Body of pancreas (tissue), 4 donors: ENCODE measurements at regions not wholly inside any gene's neighbourhood (a gene's known extent, or its start where the extent isn't known, plus 50 kb on each side); places are given as distances from the start of the nearest gene placed in this dataset.

Experiments used
- ATAC-seq: fragments of 150-250 bp; one replicate; pipeline ENCODE4 v1.9.1; 2016
- DNase-seq, 4 donors: peaks; one replicate each; pipeline ENCODE4 v3.0.0-alpha.2; 2019
- H3K27ac ChIP-seq, 4 donors: fragments of 200-600 bp; sonication (generic); 1 replicate in 3 of 4; 2 replicates in 1 of 4; pipeline versions ENCODE4 v1.5.1 to v1.6.1; 2016 to 2019; ENCODE audit warnings: mild to moderate bottlenecking in 1 of 4, mixed read lengths in 1 of 4, moderate library complexity in 1 of 4
- H3K27me3 ChIP-seq, 2 donors: fragments of 200-600 bp; sonication (generic); one replicate each; pipeline ENCODE4 v1.6.0; 2016; ENCODE audit warnings: mild to moderate bottlenecking in 1 of 2
- H3K36me3 ChIP-seq, 2 donors: fragments of 200-600 bp; sonication (generic); replicated peaks in 1 of 2; 2 replicates each; pipeline ENCODE4 v1.5.1; 2016; ENCODE audit warnings: low read depth in 2 of 2; ENCODE audit not compliant: insufficient read depth in 1 of 2
- H3K4me1 ChIP-seq: fragments of 200-600 bp; sonication (generic); one replicate; pipeline ENCODE4 v1.6.0; 2016
- H3K4me3 ChIP-seq, 2 donors: fragments of 200-600 bp; sonication (generic); 1 replicate in 1 of 2; 2 replicates in 1 of 2; pipeline ENCODE4 v1.5.1; 2016 to 2019
- H3K9me3 ChIP-seq, 3 donors: fragments of 200-600 bp; sonication (generic); 1 replicate in 2 of 3; 2 replicates in 1 of 3; pipeline ENCODE4 v1.5.1; 2016
- POLR2A ChIP-seq, 3 donors: fragments of 450-650 bp; IDR thresholded peaks; one replicate each; pipeline ENCODE4 v1.6.1; 2016; ENCODE audit warnings: antibody characterized with exemption in 3 of 3, mild to moderate bottlenecking in 2 of 3
- WGBS, 2 donors: methylation state at CpG; one replicate each; pipeline ENCODE4 v1.1.5; 2017; 5-methylcytosine and 5-hydroxymethylcytosine counted together
- intact Hi-C: fragments of 100-400 bp; cut with DNase I; formaldehyde crosslinking; loops from one replicate; pipeline ENCODE4 v1.15.1; 2023
- TF ChIP-seq, protein P1 (sequence below), 7 experiments: fragments of 450-650 bp in 4 of 7; fragments of 200-600 bp in 3 of 7; sonication (generic) in 3 of 7; IDR thresholded peaks; one replicate each; pipeline ENCODE4 v1.5.1; 2016 to 2019; ENCODE audit warnings: antibody characterized with exemption in 7 of 7

DNA sequence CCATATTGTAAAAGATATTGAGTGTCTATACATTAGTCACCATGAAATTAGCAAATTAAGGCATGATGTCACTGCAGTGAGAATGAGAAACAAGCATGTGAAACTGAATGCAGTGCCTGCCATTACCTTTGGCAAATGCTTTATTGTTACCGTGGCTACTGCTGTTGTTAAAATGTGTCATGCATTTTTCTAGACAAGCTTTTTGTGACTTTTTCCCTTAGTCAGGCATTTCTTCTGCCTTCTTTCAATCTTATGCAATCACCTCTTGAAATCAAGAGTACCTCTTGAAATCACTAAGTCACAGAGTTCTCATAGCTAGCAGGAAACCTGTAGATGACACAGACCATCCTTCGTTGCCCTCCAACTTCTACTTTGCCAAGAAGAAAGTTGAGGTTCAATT is 461.7 kb upstream of the TENM4 start:
- intact Hi-C loops, result no loop called here

DNA sequence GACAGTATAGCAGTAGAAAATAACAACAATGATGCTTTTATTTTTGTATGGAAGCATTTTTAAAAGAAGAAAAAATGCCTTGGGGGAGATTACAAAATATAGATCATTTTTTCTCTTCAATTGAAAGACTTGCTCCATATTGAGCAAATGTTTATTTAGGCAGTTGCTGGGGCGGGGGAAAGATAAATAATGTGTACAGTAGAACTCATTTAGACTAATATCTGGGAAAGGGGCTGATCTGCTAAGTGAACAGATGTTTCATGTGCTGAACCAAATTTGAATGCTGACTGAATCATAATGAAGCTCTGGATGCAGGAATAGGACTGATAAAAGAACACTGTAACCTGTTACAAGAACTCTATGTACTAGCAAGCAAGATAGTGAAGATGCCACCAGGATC is 457.1 kb upstream of the TENM4 start:
- ATAC-seq, result no peak

More for the DNA sequence above, 461.7 kb upstream of the TENM4 start:
- no peak overlapping the region for H3K27ac ChIP-seq
- 80 to 81% methylated on average over 2 of the region's 2 CpGs for WGBS, 2 donors
- ATAC-seq (no peak), DNase-seq (no peak)
- H3K4me3 ChIP-seq, result no peak overlapping the region
- H3K9me3 ChIP-seq, result no peaks in the 10 kb centered on the region
- H3K36me3 ChIP-seq, result no peaks in the 10 kb centered on the region
- no peaks in the 10 kb centered on the region for H3K27me3 ChIP-seq
- no peak for TF ChIP-seq POLR2A (IDR thresholded peaks at IDR 0.05)
- TF ChIP-seq, protein P1, sequence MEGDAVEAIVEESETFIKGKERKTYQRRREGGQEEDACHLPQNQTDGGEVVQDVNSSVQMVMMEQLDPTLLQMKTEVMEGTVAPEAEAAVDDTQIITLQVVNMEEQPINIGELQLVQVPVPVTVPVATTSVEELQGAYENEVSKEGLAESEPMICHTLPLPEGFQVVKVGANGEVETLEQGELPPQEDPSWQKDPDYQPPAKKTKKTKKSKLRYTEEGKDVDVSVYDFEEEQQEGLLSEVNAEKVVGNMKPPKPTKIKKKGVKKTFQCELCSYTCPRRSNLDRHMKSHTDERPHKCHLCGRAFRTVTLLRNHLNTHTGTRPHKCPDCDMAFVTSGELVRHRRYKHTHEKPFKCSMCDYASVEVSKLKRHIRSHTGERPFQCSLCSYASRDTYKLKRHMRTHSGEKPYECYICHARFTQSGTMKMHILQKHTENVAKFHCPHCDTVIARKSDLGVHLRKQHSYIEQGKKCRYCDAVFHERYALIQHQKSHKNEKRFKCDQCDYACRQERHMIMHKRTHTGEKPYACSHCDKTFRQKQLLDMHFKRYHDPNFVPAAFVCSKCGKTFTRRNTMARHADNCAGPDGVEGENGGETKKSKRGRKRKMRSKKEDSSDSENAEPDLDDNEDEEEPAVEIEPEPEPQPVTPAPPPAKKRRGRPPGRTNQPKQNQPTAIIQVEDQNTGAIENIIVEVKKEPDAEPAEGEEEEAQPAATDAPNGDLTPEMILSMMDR (IDR thresholded peaks at IDR 0.05), result no peak
- H3K4me1 ChIP-seq, result peaks cover 6% of the 10 kb centered on the region

DNA sequence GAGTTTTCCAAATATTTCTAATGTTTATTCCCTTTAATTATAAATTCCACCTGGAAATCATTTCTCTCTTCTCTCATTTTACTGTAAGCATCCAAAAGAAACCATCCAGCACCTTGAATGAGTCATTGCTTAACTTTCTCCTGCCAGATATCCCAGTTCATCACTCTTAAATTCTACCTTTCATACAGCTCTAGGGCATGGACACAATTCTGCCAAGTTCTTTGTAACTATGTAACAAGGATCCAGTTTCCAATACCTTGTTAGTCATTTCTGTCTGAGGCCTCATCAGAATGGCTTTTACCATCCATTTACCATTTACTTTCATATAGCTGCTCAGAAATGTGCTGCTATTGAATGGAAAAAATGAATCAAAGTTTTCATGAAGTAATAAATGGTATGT is 455.4 kb upstream of the TENM4 start:
- no peak for DNase-seq
- Histone ChIP-seq H3K4me3 (no peak overlapping the region), H3K9me3 (no peaks in the 10 kb centered on the region), H3K27ac (no peak overlapping the region), H3K4me1 (no peaks in the 10 kb centered on the region), H3K27me3 (no peaks in the 10 kb centered on the region), H3K36me3 (no peaks in the 10 kb centered on the region)
- ATAC-seq, result no peak
- intact Hi-C loops, result no loop called here
- TF ChIP-seq POLR2A (IDR thresholded peaks at IDR 0.05), result no peak
- TF ChIP-seq, protein P1 (IDR thresholded peaks at IDR 0.05), result no peak

More for the DNA sequence above, 457.1 kb upstream of the TENM4 start:
- no peak overlapping the region for H3K27ac ChIP-seq
- no peaks in the 10 kb centered on the region for H3K27me3 ChIP-seq
- H3K36me3 ChIP-seq, result no peaks in the 10 kb centered on the region
- H3K9me3 ChIP-seq, result no peaks in the 10 kb centered on the region
- no peak for TF ChIP-seq POLR2A (IDR thresholded peaks at IDR 0.05)
- TF ChIP-seq, protein P1 (IDR thresholded peaks at IDR 0.05), result no peak
- intact Hi-C loops, result no loop called here
- DNase-seq, result no peak
- H3K4me1 ChIP-seq, result no peaks in the 10 kb centered on the region
- H3K4me3 ChIP-seq, result no peak overlapping the region
- WGBS, 2 donors, result 13 to 32% methylated on average over 1 of the region's 1 CpG

DNA sequence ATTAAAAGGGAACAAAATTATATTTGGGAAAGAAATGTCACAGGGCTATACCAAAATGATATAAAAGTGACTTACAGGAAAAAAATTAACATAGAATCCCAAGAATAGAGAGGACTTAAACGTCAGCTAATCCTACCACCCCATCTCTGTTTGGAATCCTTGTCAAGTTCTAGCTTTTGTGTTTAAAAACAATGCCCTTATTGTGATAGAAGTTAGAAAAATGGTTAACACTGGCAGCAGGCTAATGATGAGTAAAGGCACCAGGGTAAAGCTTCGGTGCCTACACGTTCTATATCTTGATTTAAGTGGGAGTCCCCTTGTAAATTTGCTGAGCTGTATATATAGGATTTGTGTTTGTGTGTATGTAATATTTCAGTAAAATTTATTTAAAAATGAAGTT is 453.3 kb upstream of the TENM4 start:
- TF ChIP-seq, protein P1 (IDR thresholded peaks at IDR 0.05), result no peak
- no peak for TF ChIP-seq POLR2A (IDR thresholded peaks at IDR 0.05)
- no peak for DNase-seq
- Histone ChIP-seq H3K4me3 (no peak overlapping the region), H3K27me3 (no peaks in the 10 kb centered on the region), H3K9me3 (no peaks in the 10 kb centered on the region), H3K4me1 (no peaks in the 10 kb centered on the region), H3K36me3 (no peaks in the 10 kb centered on the region), H3K27ac (no peak overlapping the region)
- intact Hi-C loops, result no loop called here
- ATAC-seq, result no peak
- WGBS, 2 donors, result 45 to 55% methylated on average over 3 of the region's 3 CpGs

DNA sequence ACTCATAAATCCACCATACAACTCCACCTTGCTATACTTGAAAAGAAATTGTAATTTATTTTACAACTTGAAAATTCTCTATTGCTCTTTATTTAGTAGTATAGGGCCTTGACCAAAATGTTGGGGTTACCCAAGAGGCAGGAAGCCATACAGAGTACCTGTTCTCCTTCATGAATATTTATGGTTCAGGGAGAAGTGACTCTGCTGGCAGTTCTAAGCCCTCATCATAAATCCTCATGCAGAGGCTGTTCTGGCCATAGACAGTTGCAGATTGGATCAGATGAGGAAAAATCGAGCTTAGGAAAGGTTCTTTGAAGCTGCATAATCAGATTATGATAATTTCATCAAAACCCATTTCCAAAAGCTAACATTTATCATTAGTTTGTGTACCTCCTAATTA is 449.4 kb upstream of the TENM4 start:
- intact Hi-C loops, result no loop called here
- 20 to 39% methylated on average over 1 of the region's 1 CpG for WGBS, 2 donors
- Histone ChIP-seq H3K4me3 (no peak overlapping the region), H3K27ac (no peak overlapping the region), H3K27me3 (no peaks in the 10 kb centered on the region), H3K9me3 (no peaks in the 10 kb centered on the region), H3K36me3 (no peaks in the 10 kb centered on the region), H3K4me1 (no peaks in the 10 kb centered on the region)
- TF ChIP-seq, protein P1 (IDR thresholded peaks at IDR 0.05), result no peak
- TF ChIP-seq POLR2A (IDR thresholded peaks at IDR 0.05), result no peak
- no peak for ATAC-seq
- DNase-seq, result no peak
